Epithelial cell of prostate (primary cell): ENCODE measurements at regions not wholly inside any gene's neighbourhood (a gene's known extent, or its start where the extent isn't known, plus 50 kb on each side); places are given as distances from the start of the nearest gene placed in this dataset.
"Not testable (repeated sequence)": the region's sequence is repeated elsewhere in the genome, so short reads cannot be mapped to it uniquely, and the experiment has no call there.

Experiments
- DNase-seq: peaks from one replicate; pipeline ENCODE4 v3.0.0-alpha.2; 2011; ENCODE audit warnings: low read depth, low spot score
- H3K27ac ChIP-seq: fragments of 450-650 bp; 2 replicates; pipeline ENCODE4 v1.5.1; 2017; ENCODE audit warnings: mild to moderate bottlenecking

DNA sequence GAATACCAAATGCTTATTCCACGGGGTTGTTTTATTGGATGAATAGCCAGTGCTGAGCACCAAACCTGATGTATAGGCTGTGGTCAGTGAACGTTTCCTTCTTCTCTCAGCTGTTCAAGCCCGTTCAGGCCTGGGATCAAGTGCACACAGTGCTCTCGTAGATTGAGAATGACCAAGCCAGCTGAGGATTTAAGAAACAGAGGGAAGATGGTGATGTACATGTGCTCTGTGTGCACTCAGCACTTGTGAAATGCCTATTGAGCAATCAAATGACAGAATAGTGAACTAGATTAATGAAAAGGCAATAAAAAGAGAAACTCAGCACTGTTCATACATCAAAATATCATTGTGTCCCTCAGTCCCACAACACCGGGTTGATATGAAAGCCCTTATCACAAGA lies 302.5 kb downstream of the BMPER start:
- no peak overlapping the region for H3K27ac ChIP-seq
- DNase-seq = no peak

DNA sequence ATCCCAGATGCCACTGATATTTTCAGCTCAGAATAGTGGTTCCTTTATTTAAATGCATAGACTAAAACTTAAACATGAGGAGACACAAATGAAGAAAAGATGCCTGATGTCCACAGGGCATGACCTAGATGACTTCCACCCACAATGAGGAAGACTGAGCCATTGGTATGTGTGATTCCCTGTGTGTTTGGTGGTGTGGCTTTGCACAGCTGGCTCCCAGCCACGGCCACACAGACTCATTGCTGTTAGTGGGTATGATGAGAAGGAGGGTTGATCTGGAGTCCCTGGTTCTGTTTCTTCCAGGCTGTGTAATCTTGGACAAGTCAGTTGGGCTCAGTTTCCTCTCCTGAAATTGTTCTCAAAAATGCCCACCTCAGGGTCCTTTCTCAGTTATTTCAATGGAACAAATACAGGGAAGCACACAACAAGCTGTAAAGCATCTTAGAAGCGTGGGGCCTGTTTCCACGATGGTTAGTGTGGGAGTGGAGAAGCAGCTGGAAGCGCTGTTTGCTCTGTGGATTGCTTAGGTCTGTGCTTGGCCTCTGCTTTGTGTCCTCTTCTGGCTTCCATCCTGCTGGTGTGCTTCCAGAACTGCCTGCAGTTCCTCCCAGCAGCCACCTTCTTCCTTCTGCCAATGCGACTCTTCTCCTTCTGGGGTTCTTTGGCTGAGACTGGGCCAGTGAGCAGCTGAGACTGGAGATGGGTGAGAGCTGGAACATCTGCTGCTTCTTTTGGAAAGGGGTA lies 303.7 kb downstream of the BMPER start:
- H3K27ac ChIP-seq = no peak overlapping the region
- no peak for DNase-seq

DNA sequence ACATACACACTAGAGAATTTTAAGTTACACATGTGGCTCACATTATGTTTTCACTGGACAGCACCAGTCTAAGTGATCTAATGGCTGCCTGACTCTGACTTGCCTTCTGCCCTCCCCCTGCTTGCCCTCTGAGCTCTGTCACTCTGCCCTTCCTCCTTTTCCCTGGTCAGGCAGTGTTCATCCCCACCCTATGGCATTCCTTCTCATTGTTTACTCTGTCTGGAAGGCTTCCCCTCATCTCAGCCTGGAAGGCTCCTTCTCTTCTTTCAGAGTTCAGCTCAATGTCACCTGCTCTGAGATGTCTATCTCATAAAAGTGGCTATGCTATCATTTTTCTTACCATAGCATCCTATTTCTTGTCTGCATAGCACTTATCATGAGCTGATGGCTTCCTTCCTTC lies 305.7 kb downstream of the BMPER start:
- no peak for DNase-seq
- no peak overlapping the region for H3K27ac ChIP-seq

- DNase-seq = no peak
These were observed 312.6 kb downstream of the BMPER start for GRCh38 chr7:34217972-34218371.

GRCh38 chr7:34219153-34219718 lies 313.9 kb downstream of the BMPER start:
- DNase-seq = no peak
- no peak overlapping the region for H3K27ac ChIP-seq

More at GRCh38 chr7:34217972-34218371, 312.6 kb downstream of the BMPER start:
- no peak overlapping the region for H3K27ac ChIP-seq

DNA sequence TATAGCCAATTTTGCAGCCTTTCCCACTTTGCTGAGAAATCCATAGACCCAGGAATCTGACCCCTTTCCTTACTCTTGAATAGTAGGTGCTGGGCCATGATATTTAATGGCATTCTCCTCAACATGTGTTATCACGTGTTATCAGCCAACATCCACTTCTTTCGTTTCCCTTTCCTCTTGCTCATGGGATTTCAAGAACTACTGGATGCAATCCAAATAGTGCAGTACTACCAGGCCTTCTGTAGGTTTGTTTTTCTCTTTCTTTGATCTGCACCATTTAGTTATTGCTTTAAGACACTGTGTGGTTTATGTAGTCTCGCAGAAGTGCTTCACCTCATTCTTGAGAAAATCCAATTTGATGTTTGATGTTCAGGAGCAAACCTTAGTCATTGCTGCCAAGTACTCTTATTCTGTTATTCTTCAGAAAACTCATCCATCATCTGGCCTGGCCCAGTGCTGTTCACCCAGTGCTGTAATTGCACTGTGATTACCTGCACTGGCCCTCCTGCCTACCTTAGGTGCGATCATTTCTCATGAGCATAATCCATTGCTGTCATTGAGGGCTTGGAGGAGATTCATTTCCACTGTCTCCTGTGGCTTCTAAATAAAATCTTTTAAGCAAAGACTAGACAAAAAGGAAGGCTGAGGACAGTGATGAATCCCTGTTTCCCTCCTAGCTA lies 315.3 kb downstream of the BMPER start:
- H3K27ac ChIP-seq = no peak overlapping the region
- DNase-seq = no peak

- DNase-seq = no peak
- H3K27ac ChIP-seq = no peak overlapping the region
These were observed 317.0 kb downstream of the BMPER start for GRCh38 chr7:34222316-34222715.

GRCh38 chr7:34222722-34223121 lies 317.4 kb downstream of the BMPER start:
- no peak for DNase-seq
- H3K27ac ChIP-seq = no peak overlapping the region

DNA sequence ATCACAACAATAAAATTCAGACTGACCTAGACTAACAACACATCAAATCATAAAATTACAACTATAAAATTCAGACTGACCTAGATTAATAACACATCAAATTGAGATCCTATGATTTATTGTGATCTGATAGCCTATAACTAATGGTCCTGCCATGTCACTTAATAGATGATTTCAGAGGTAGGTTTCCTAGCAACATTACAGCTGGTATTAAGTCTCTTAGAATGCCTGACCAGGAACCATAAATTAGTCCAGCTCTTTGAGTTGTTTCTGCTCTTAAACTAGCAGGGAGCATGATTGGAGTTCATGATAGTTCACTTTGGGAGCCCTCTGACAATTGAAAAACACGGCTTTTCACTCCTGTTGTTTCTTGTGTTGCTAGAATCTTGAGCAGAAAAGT lies 318.9 kb downstream of the BMPER start:
- no peak for DNase-seq
- no peak overlapping the region for H3K27ac ChIP-seq

DNA sequence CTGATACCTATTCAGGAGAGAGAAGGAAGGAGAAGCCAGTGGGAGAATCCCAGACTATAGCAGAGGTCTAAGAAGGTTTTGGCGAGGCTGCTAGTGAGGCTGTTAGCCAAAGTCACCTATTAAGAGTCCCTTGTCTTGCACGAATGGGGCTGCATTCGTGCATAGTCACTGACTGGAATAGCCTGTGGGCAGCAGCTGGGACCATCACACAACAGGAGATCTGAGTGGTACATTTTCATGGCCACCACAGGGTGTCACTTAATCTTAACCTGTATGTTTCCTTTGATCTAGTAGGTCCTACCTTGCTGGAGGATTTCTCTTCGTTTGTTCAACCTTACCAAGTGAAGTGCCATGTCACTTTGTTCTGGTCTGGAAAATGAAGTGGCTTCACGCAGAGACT lies 319.9 kb downstream of the BMPER start:
- no peak overlapping the region for H3K27ac ChIP-seq
- DNase-seq = no peak

DNA sequence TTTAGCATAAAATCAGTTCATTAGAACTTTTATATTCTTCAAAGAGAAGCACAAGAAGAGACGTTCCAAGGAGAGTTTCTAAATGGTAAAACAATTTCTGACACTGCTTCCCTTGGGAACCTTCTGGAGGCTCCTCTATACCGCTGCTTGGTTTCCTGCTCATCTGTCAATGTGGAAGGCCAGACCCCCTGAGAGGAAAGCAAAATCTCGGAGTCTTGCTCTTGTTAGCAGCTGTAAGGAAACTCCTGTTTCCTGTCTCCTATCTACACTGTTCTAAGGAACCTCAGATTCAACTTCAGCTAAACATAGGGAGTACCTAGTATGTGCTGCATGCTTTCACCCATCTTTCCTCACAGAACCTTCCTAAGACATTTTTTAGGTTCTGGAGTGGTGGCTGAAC lies 322.2 kb downstream of the BMPER start:
- DNase-seq = no peak

GRCh38 chr7:34235101-34235500 lies 329.8 kb downstream of the BMPER start:
- not testable (repeated sequence) for H3K27ac ChIP-seq, DNase-seq

More for the DNA sequence above, 322.2 kb downstream of the BMPER start:
- H3K27ac ChIP-seq = no peak overlapping the region

DNA sequence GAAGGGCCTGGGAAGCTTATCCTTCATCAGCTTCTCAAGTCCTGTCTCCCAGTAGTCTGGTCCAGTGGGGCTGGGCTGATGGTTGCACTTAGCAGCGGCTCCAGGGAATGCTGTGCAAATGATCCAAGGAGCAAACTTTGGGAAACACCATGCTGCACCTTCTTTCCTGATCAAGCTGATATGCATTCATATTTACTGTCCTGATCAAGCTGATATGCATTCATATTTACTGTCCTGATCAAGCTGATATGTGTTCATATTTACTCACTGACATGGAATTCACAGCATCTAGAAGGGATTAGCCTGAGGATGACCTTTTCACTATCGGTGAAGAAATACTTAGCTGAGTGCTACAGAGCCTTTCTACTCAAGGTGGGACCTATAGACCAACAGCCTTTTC lies 330.7 kb downstream of the BMPER start:
- no peak overlapping the region for H3K27ac ChIP-seq
- no peak for DNase-seq

GRCh38 chr7:34236839-34237492 lies 331.6 kb downstream of the BMPER start:
- DNase-seq = no peak
- H3K27ac ChIP-seq = no peak overlapping the region

DNA sequence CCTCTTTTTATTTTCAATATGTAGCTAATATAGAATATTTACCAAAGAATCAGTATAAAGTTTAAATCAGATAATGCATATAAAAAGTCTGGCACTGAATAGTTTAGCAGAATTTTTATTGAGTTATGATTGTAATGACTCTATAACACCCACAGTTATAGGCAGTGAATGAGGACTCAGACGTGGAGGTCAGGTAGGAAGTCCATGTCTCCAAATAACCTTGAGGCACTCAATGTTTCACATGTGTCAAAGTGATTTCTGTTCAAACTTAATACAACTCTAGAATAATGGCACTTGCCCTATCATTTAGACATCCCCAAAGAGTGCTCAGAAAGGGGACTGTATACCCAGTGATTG lies 332.1 kb downstream of the BMPER start:
- H3K27ac ChIP-seq = no peak overlapping the region
- no peak for DNase-seq

- no peak overlapping the region for H3K27ac ChIP-seq
- no peak for DNase-seq
These were observed 335.1 kb downstream of the BMPER start for GRCh38 chr7:34240417-34240816.

DNA sequence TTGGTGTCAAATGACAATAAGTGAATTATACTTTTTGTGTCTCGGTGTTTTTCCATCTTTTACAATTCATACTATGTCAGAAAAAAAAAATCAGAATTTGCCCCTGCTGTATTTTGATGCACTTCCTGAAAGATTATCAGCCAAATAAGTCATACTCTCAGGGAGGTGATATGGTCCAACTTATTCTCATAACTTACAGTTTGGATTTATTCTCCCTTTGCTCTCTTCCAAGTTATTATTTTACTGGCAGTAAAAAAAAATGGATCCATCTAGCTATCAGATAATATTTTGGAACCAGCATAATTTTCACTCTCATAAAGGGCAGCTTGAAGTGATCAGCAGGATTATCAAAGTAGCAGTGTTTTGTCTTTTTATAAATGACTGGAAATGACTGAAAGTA lies 337.1 kb downstream of the BMPER start:
- no peak overlapping the region for H3K27ac ChIP-seq
- no peak for DNase-seq

- DNase-seq = no peak
- no peak overlapping the region for H3K27ac ChIP-seq
These were observed 339.9 kb downstream of the BMPER start for GRCh38 chr7:34245246-34245645.

GRCh38 chr7:34247468-34247867 lies 342.1 kb downstream of the BMPER start:
- H3K27ac ChIP-seq = no peak overlapping the region
- no peak for DNase-seq

GRCh38 chr7:34249192-34249591 lies 343.9 kb downstream of the BMPER start:
- DNase-seq = no peak
- no peak overlapping the region for H3K27ac ChIP-seq

DNA sequence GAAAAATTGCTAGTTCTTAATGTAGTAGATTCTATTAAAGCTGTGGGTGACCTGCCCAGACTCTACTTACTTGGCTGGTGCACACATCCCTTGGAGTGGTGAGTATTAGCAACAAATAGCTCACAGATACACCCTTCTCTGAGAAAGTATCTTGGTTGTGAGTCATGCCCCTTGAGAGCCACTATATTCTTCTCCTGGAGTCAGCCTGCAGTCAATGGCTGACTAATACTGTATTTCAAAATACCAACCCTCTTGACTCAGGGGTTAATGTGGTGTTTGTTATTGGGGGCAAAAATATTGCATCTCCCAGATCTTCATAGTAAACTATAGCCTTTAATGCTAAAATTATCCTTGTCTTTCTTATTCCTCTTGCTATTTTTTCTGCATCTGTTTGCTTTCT lies 354.9 kb downstream of the BMPER start:
- no peak overlapping the region for H3K27ac ChIP-seq
- peak; percentile 88 for DNase-seq
